CD1c-positive myeloid dendritic cell (primary cell): ENCODE measurements at regions not wholly inside any gene's neighbourhood (a gene's known extent, or its start where the extent isn't known, plus 50 kb on each side); places are given as distances from the start of the nearest gene placed in this dataset.
"Not testable (repeated sequence)": the region's sequence is repeated elsewhere in the genome, so short reads cannot be mapped to it uniquely, and the experiment has no call there.

Experiments used
- DNase-seq: peaks from one replicate; pipeline ENCODE4 v3.0.0-alpha.2; 2016; ENCODE audit errors: extremely low spot score

GRCh38 chr14:101634850-101635748 is 73.8 kb downstream of the DIO3 start:
- no peak for DNase-seq

GRCh38 chr14:101635749-101636560 is 74.7 kb downstream of the DIO3 start:
- no peak for DNase-seq

- no peak for DNase-seq
Measured at GRCh38 chr14:101639241-101639833, 78.0 kb downstream of the DIO3 start.

DNA sequence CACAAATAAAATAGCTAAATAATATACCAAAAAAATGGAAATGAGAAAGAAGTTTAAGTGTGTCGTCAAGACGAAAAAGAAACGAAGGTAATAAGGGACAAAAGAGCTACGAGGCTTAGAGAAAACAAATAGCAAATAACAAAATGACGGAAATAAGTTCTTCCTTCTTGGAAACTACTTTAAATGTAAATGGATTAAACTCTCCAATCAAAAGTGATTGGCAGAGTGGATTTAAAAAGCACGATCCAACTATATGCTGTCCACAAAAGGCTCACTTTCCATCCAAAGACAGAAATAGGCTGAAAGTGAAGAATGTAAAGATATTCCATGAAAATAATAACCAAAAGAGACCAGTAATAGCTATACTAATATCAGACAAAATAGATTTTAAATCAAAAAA is 82.4 kb downstream of the DIO3 start:
- DNase-seq = no peak

DNA sequence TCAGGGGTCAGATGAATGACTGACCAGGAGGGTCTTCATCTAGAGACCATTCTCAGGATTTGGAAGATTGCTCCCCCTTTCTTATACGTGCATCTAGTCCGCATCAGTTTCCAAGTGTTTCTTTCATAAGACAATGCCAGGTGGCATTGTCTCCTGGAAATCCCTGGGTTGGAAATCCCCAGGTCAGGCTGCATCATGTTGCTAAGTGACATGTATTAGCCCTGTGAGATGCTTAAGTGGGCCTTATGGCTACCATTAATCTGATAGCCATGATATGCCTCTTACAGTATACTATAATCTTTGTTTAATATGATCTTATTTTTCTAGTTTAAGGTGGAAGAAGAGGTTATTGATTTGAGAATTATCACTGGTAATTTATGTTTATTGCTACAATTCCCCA is 92.8 kb downstream of the DIO3 start:
- no peak for DNase-seq

DNA sequence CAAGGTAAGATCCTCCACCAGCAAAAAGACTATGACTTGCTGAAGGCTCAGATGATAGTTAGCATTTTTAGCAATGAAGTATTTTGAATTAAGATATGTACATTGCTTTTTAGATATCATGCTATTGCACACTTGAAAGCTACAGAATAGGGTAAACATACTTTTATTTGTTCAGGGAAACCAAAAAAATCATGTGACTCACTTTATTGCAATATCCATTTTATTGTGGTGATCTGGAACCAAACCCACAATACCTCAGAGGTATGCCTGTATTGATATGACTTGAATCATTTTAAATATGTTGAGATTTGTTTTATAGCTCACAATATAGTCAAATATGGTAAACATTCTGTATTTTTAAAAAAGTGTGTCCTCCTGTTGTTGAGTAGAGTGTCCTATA is 96.1 kb downstream of the DIO3 start:
- no peak for DNase-seq

- peak; percentile 30 for DNase-seq
Measured at GRCh38 chr14:101665478-101666078, 95.9 kb upstream of the PPP2R5C start.

DNA sequence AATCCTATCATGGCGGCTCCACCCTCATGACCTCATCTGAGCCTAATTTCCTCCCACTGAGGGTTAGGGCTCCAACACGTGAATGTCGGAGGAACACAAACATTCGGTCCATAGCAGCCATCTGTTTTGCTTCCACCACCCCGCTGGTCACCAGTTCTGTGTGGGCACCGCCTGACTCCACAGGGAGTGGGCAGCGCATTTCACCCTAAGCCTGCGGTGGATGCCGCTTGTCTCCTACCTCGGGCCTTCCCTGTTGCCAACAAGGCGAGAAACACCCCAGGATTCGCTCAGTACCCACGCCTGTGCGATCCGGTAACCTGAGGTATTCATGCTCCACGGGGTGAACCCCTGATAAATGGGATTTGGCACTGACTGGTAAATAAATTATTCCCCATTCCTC is 95.2 kb upstream of the PPP2R5C start:
- DNase-seq = no peak

GRCh38 chr14:101669629-101670028 is 91.9 kb upstream of the PPP2R5C start:
- DNase-seq = no peak

GRCh38 chr14:101673873-101674272 is 87.6 kb upstream of the PPP2R5C start:
- DNase-seq = no peak

GRCh38 chr14:101675835-101676234 is 85.7 kb upstream of the PPP2R5C start:
- DNase-seq = not testable (repeated sequence)

- not testable (repeated sequence) for DNase-seq
Measured at GRCh38 chr14:101677912-101678327, 83.6 kb upstream of the PPP2R5C start.

DNA sequence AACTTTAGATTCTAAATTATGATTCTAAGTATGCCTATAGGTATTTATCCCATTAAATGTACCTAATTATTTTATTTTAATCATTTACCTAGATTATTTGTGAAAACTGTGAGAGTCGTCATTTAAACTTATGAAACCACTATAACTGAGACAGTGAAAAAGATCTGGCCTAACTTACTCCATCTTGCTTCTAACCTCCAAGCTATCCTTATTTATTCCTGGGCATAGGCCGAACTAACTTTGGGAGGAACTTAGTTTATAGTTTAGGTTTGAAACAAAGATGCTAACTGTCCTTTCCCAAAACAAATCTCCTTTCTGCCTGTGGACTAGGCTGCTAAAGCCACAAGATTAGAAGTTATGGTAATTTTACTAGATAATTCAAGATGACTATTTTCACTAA is 79.7 kb upstream of the PPP2R5C start:
- DNase-seq = no peak

- DNase-seq = no peak
Measured at GRCh38 chr14:101683365-101683764, 78.1 kb upstream of the PPP2R5C start.

GRCh38 chr14:101687756-101688546 is 73.6 kb upstream of the PPP2R5C start:
- DNase-seq = no peak

DNA sequence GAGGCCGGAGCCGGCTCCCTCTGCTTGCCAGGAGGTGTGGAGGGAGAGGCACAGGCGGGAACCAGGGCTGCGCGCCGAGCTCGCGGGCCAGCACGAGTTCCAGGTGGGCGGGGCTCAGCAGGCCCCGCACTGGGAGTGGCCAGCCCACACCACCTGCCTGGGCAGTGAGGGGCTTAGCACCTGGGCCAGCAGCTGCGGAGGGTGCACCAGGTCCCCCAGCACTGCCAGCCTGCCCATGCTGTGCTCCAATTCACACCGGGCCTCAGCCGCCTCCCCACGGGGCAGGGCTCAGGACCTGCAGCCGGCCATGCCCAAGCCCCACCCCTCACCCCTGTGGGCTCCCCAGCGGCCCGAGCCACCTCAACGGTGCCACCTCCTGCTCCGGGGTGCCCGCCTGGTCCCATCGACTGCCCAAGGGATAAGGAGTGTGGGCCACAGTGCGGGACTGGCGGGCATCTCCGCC is 72.4 kb upstream of the PPP2R5C start:
- no peak for DNase-seq

DNA sequence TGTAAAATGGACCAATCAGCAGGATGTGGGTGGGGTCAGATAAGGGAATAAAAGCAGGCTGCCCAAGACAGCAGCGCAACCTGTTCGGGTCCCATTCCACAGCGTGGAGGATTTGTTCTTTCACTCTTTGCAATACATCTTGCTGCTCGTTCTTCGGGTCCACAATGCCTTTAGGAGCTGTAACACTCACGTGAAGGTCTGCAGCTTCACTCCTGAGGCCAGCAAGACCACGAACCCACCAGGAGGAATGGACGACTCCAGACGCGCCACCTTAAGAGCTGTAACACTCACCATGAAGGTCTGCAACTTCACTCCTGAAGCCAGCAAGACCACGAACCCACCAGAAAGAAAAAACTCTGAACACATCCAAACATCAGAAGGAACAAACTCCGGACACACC is 71.5 kb upstream of the PPP2R5C start:
- not testable (repeated sequence) for DNase-seq

GRCh38 chr14:101695659-101696058 is 65.8 kb upstream of the PPP2R5C start:
- DNase-seq = no peak

- no peak for DNase-seq
Measured at GRCh38 chr14:101704140-101704539, 57.4 kb upstream of the PPP2R5C start.

GRCh38 chr14:101705733-101706508 is 55.6 kb upstream of the PPP2R5C start:
- DNase-seq = peak; percentile 71
